Colonic mucosa (tissue), 4 donors: ENCODE measurements at regions not wholly inside any gene's neighbourhood (a gene's known extent, or its start where the extent isn't known, plus 50 kb on each side); places are given as distances from the start of the nearest gene placed in this dataset.
"Not testable (repeated sequence)": the region's sequence is repeated elsewhere in the genome, so short reads cannot be mapped to it uniquely, and the experiment has no call there.

Experiments
- DNase-seq: peaks from one replicate; pipeline ENCODE4 v3.0.0-alpha.2; 2020
- H3K27ac ChIP-seq: fragments of 200-600 bp; one replicate; pipeline ENCODE4 v1.8.0; 2021
- H3K27me3 ChIP-seq: fragments of 200-600 bp; one replicate; pipeline ENCODE4 v1.8.0; 2021
- H3K36me3 ChIP-seq: fragments of 200-600 bp; one replicate; pipeline ENCODE4 v1.8.0; 2021
- H3K4me1 ChIP-seq: fragments of 200-600 bp; one replicate; pipeline ENCODE4 v1.8.0; 2021; ENCODE audit warnings: mild to moderate bottlenecking
- H3K4me3 ChIP-seq: fragments of 200-600 bp; one replicate; pipeline ENCODE4 v1.8.0; 2021
- H3K9ac ChIP-seq, 2 donors: one replicate each; pipeline ENCODE4 v1.7.0; 2013; ENCODE audit warnings: control low read depth in 2 of 2, low read depth in 2 of 2, low read length in 2 of 2
- H3K9me3 ChIP-seq: fragments of 200-600 bp; one replicate; pipeline ENCODE4 v1.8.0; 2021
- intact Hi-C: fragments of 100-400 bp; cut with DNase I; formaldehyde crosslinking; loops from one replicate; pipeline ENCODE4 v1.14.1; 2022
- donor health status: healthy.
- donor health status: DM: no; HTN: no; CAD: no.
- donor health status: DM: no; HTN: no; CAD: no.

DNA sequence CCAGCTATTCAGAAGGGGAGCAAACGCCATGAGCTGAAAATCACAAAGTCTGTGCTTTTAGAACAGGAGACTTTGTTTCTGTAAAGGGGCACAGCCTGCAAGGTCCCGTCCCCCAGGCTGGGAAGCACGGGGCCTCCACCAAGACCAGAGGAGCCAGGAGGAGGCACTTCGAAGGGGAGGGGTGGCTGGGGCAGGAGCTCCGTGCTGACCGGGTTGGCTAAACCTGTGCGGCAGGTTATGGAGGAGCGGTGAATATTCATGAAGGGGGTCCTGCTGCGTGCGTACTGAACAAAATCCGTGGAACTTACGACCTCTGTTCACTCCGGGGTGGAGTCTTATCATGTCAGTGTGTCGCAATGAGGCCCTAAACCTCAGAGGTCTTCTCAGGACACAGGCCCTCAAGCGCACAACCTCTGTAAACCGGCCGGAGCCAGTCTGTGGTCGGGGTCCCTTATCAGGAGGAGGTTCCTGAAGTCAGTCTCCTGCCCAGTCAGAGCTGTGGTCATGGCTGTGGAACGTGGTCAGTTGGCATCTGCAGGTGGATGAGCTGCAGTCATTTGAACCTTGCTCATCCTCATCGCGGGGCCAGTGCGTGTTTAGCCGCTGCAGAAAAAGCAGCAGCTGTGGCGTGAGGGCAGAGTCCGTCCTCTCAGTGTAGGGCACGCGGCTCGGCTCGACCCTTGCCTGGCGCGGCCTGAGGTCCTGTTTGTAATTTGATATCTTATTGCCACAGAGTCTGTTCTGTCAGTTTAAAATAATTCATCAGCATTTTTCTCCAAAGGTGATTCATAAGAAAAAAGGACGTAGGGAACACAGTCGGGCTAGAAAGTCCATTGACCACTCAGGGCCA, 5507.7 kb upstream of the TPTE start:
- H3K27me3 ChIP-seq, H3K4me3 ChIP-seq, H3K9me3 ChIP-seq, H3K36me3 ChIP-seq, H3K4me1 ChIP-seq, H3K9ac ChIP-seq, DNase-seq, H3K27ac ChIP-seq, intact Hi-C loops: not testable (repeated sequence)

GRCh38 chr21:5015187-5015586, 5506.2 kb upstream of the TPTE start:
- H3K9ac ChIP-seq, H3K36me3 ChIP-seq, DNase-seq, H3K9me3 ChIP-seq, H3K4me3 ChIP-seq, H3K27me3 ChIP-seq, H3K27ac ChIP-seq, intact Hi-C loops, H3K4me1 ChIP-seq: not testable (repeated sequence)

GRCh38 chr21:5019120-5019519, 5502.3 kb upstream of the TPTE start:
- H3K9ac ChIP-seq, H3K27ac ChIP-seq, DNase-seq, H3K4me3 ChIP-seq, H3K9me3 ChIP-seq, intact Hi-C loops, H3K4me1 ChIP-seq, H3K27me3 ChIP-seq, H3K36me3 ChIP-seq: not testable (repeated sequence)

- H3K9me3 ChIP-seq, H3K27me3 ChIP-seq, DNase-seq, H3K4me1 ChIP-seq, H3K36me3 ChIP-seq, H3K4me3 ChIP-seq, H3K27ac ChIP-seq, H3K9ac ChIP-seq, intact Hi-C loops: not testable (repeated sequence)
Observed at GRCh38 chr21:5021815-5022214, 5499.6 kb upstream of the TPTE start.

GRCh38 chr21:5022254-5022653, 5499.1 kb upstream of the TPTE start:
- H3K4me1 ChIP-seq, H3K9me3 ChIP-seq, DNase-seq, H3K27ac ChIP-seq, H3K27me3 ChIP-seq, H3K4me3 ChIP-seq, H3K9ac ChIP-seq, H3K36me3 ChIP-seq, intact Hi-C loops: not testable (repeated sequence)

GRCh38 chr21:5022748-5023147, 5498.6 kb upstream of the TPTE start:
- H3K36me3 ChIP-seq, DNase-seq, H3K4me3 ChIP-seq, H3K9ac ChIP-seq, H3K27me3 ChIP-seq, intact Hi-C loops, H3K4me1 ChIP-seq, H3K27ac ChIP-seq, H3K9me3 ChIP-seq: not testable (repeated sequence)

DNA sequence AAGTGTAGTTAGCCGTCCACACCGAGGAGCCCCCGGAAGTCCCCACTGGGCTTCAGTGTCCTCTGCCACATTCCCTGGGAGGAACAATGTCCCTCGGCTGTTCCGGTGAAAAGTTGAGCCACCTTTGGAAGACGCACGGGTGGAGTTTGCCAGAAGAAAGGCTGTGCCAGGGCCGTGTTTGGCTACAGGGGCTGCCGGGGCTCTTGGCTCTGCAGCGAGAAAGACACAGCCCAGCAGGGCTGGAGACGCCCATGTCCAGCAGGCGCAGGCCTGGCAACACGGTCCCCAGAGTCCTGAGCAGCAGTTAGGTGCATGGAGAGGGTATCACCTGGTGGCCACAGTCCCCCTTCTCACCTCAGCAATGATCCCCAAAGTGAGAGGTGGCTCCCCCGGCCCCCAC, 5486.2 kb upstream of the TPTE start:
- H3K36me3 ChIP-seq, H3K4me3 ChIP-seq, H3K4me1 ChIP-seq, H3K27me3 ChIP-seq, H3K9ac ChIP-seq, intact Hi-C loops, DNase-seq, H3K27ac ChIP-seq, H3K9me3 ChIP-seq: not testable (repeated sequence)

GRCh38 chr21:5035587-5035986, 5485.8 kb upstream of the TPTE start:
- H3K9ac ChIP-seq, H3K27ac ChIP-seq, DNase-seq, H3K9me3 ChIP-seq, H3K36me3 ChIP-seq, H3K4me1 ChIP-seq, H3K27me3 ChIP-seq, H3K4me3 ChIP-seq, intact Hi-C loops: not testable (repeated sequence)

- H3K36me3 ChIP-seq, H3K27ac ChIP-seq, DNase-seq, H3K4me3 ChIP-seq, H3K9ac ChIP-seq, intact Hi-C loops, H3K4me1 ChIP-seq, H3K9me3 ChIP-seq, H3K27me3 ChIP-seq: not testable (repeated sequence)
Observed at GRCh38 chr21:5037606-5038331, 5483.6 kb upstream of the TPTE start.

GRCh38 chr21:5039926-5040325, 5481.5 kb upstream of the TPTE start:
- intact Hi-C loops, H3K4me3 ChIP-seq, H3K9ac ChIP-seq, H3K27me3 ChIP-seq, H3K4me1 ChIP-seq, DNase-seq, H3K27ac ChIP-seq, H3K9me3 ChIP-seq, H3K36me3 ChIP-seq: not testable (repeated sequence)

GRCh38 chr21:5042583-5042982, 5478.8 kb upstream of the TPTE start:
- H3K9ac ChIP-seq, H3K4me3 ChIP-seq, H3K9me3 ChIP-seq, H3K4me1 ChIP-seq, H3K27ac ChIP-seq, H3K36me3 ChIP-seq, DNase-seq, H3K27me3 ChIP-seq, intact Hi-C loops: not testable (repeated sequence)

DNA sequence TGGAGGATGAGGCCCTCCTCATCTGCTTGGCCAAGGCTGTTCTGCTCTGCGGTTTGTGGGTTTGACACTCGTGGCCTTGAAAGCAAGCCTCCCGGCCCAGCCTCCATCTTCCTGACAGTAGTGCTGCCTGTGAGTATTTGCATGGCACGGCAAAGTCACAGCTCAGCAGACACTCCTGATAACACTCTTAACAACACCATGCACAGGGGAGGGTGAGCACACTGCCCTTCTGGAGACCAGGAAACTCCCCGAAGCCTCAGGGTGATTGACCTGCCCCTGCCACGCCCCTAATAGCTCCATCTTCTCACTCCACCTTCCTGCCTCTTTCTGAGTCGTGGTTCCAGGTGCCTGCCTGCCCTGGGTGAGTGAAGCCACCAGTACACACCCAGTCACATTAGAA, 5476.6 kb upstream of the TPTE start:
- H3K9ac ChIP-seq, intact Hi-C loops, DNase-seq, H3K36me3 ChIP-seq, H3K27me3 ChIP-seq, H3K9me3 ChIP-seq, H3K27ac ChIP-seq, H3K4me1 ChIP-seq, H3K4me3 ChIP-seq: not testable (repeated sequence)

GRCh38 chr21:5051303-5052018, 5469.9 kb upstream of the TPTE start:
- DNase-seq, H3K9me3 ChIP-seq, H3K4me1 ChIP-seq, H3K4me3 ChIP-seq, H3K36me3 ChIP-seq, H3K27me3 ChIP-seq, H3K27ac ChIP-seq, H3K9ac ChIP-seq, intact Hi-C loops: not testable (repeated sequence)
